ENCODE measurements at regions not wholly inside any gene's neighbourhood (a gene's known extent, or its start where the extent isn't known, plus 50 kb on each side); places are given as distances from the start of the nearest gene placed in this dataset.

DNA sequence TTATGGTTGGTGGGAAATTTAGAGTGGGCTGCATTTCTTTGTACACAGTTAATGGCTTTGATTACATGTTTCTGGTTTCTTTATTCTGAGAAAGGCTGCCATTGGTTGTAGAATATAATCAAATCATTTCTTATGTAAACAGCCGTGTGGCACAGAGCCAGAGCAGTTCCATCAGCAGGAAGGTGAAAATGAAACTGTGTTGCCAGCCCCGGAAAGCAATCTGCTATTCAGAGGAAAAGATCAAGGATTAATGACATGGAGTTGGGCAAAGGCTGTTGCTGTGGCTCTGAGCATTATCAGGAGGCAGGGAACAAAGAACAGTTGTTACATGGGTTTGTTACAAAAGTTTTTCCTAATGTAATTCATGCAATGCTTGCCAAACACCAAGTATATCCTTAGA, 74.2 kb upstream of the ZNF716 start:
- no peak overlapping the region for H3K4me3 ChIP-seq (replicated peaks in 1 of 3; ENCODE audit: insufficient read depth in 1 of 3, low read depth in 1 of 3, low read length in 3 of 3)
- no peaks in the 10 kb centered on the region for H3K36me3 ChIP-seq (ENCODE audit: control insufficient read depth in 2 of 2, extremely low read depth in 1 of 2, insufficient read depth in 2 of 2, low read length in 2 of 2)
- TF ChIP-seq POLR2A (IDR thresholded peaks at IDR 0.05; ENCODE audit: low read depth, low read length) (no peak), JUN (IDR thresholded peaks at IDR 0.05; ENCODE audit: borderline replicate concordance, insufficient read depth, insufficient read length, low read depth) (no peak), FOS (IDR thresholded peaks at IDR 0.05; ENCODE audit: borderline replicate concordance, insufficient read depth, low read length) (no peak), MYC (IDR thresholded peaks at IDR 0.05; ENCODE audit: low read depth, low read length) (no peak), EZH2 (IDR thresholded peaks at IDR 0.05; ENCODE audit: borderline replicate concordance, low read depth, low read length, severe bottlenecking) (no peak), POLR2AphosphoS5 (IDR thresholded peaks at IDR 0.05; ENCODE audit: insufficient read depth, low read depth, low read length) (no peak), GATA2 (IDR thresholded peaks at IDR 0.05; ENCODE audit: insufficient read depth, insufficient read length, low read depth, low read length) (no peak)
- TF ChIP-seq, protein P1, sequence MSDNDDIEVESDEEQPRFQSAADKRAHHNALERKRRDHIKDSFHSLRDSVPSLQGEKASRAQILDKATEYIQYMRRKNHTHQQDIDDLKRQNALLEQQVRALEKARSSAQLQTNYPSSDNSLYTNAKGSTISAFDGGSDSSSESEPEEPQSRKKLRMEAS (IDR thresholded peaks at IDR 0.05; ENCODE audit: insufficient read depth, insufficient read length), result no peak
- TF ChIP-seq, protein P2, sequence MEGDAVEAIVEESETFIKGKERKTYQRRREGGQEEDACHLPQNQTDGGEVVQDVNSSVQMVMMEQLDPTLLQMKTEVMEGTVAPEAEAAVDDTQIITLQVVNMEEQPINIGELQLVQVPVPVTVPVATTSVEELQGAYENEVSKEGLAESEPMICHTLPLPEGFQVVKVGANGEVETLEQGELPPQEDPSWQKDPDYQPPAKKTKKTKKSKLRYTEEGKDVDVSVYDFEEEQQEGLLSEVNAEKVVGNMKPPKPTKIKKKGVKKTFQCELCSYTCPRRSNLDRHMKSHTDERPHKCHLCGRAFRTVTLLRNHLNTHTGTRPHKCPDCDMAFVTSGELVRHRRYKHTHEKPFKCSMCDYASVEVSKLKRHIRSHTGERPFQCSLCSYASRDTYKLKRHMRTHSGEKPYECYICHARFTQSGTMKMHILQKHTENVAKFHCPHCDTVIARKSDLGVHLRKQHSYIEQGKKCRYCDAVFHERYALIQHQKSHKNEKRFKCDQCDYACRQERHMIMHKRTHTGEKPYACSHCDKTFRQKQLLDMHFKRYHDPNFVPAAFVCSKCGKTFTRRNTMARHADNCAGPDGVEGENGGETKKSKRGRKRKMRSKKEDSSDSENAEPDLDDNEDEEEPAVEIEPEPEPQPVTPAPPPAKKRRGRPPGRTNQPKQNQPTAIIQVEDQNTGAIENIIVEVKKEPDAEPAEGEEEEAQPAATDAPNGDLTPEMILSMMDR (IDR thresholded peaks at IDR 0.05; ENCODE audit: extremely low read depth in 1 of 2, insufficient read depth in 1 of 2, low read depth in 1 of 2, low read length in 2 of 2), result no peak
- ChIA-PET CTCF (no interaction called here), POLR2A (no interaction called here)
- DNase-seq (ENCODE audit: low read depth, low spot score) (no peak), FAIRE-seq (no peak)
- dilution Hi-C loops (cut with MboI; ENCODE audit: extremely low pct_ligation_motif_present, low sequenced_read_pairs) (no loop called here), intact Hi-C loops (cut with micrococcal nuclease) (no loop called here)
- no peak overlapping the region for H2AFZ ChIP-seq (ENCODE audit: low read depth, low read length)
- H3K4me1 ChIP-seq (ENCODE audit: control insufficient read depth, extremely low read depth, insufficient read depth, low read length), result no peaks in the 10 kb centered on the region
- no peaks in the 10 kb centered on the region for H3K79me2 ChIP-seq (ENCODE audit: control insufficient read depth, insufficient read depth, low read length)
- H4K20me1 ChIP-seq (replicated peaks; ENCODE audit: control insufficient read depth, extremely low read depth, insufficient read depth, low read length), result no peaks in the 10 kb centered on the region
- no peaks in the 10 kb centered on the region for H3K9me1 ChIP-seq (replicated peaks; ENCODE audit: control insufficient read depth, extremely low read depth, insufficient read depth, low read length)
- H3K4me2 ChIP-seq (ENCODE audit: insufficient read depth, low read length), result no peak overlapping the region
- no peaks in the 10 kb centered on the region for H3K9me3 ChIP-seq (replicated peaks; ENCODE audit: control insufficient read depth, insufficient read depth, low read length)
- no peaks in the 10 kb centered on the region for H3K27me3 ChIP-seq (ENCODE audit: control insufficient read depth in 2 of 2, insufficient read depth in 2 of 2, low read length in 2 of 2)
- no peak overlapping the region for H3K9ac ChIP-seq (replicated peaks; ENCODE audit: extremely low read depth, insufficient read depth, low read length)
- no TSS peak for BruUV-seq (replicated peaks)
- no peak overlapping the region for H3K27ac ChIP-seq (ENCODE audit: insufficient read depth, low read depth, low read length)

Data from endothelial cell of umbilical vein (primary cell).